ENCODE measurements at regions not wholly inside any gene's neighbourhood (a gene's known extent, or its start where the extent isn't known, plus 50 kb on each side); places are given as distances from the start of the nearest gene placed in this dataset.

- TF ChIP-seq, protein P1, sequence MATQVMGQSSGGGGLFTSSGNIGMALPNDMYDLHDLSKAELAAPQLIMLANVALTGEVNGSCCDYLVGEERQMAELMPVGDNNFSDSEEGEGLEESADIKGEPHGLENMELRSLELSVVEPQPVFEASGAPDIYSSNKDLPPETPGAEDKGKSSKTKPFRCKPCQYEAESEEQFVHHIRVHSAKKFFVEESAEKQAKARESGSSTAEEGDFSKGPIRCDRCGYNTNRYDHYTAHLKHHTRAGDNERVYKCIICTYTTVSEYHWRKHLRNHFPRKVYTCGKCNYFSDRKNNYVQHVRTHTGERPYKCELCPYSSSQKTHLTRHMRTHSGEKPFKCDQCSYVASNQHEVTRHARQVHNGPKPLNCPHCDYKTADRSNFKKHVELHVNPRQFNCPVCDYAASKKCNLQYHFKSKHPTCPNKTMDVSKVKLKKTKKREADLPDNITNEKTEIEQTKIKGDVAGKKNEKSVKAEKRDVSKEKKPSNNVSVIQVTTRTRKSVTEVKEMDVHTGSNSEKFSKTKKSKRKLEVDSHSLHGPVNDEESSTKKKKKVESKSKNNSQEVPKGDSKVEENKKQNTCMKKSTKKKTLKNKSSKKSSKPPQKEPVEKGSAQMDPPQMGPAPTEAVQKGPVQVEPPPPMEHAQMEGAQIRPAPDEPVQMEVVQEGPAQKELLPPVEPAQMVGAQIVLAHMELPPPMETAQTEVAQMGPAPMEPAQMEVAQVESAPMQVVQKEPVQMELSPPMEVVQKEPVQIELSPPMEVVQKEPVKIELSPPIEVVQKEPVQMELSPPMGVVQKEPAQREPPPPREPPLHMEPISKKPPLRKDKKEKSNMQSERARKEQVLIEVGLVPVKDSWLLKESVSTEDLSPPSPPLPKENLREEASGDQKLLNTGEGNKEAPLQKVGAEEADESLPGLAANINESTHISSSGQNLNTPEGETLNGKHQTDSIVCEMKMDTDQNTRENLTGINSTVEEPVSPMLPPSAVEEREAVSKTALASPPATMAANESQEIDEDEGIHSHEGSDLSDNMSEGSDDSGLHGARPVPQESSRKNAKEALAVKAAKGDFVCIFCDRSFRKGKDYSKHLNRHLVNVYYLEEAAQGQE (IDR thresholded peaks at IDR 0.05; ENCODE audit: borderline replicate concordance): no peak
- TF ChIP-seq, protein P1 (CRISPR knock-in tag; IDR thresholded peaks at IDR 0.05; ENCODE audit: low read depth): no peak
- TF ChIP-seq CTCF (IDR thresholded peaks at IDR 0.05 in 2 of 3, conservative IDR thresholded peaks at IDR 0.05 in 1 of 3; ENCODE audit: insufficient read depth in 2 of 3, low read depth in 1 of 3, low read length in 3 of 3) (no peak), TEAD1 (CRISPR knock-in tag; IDR thresholded peaks at IDR 0.05) (no peak), CEBPG (CRISPR knock-in tag; IDR thresholded peaks at IDR 0.05) (no peak), CEBPG (tag; conservative IDR thresholded peaks at IDR 0.05 in 1 of 2, IDR thresholded peaks at IDR 0.05 in 1 of 2) (no peak), RAD21 (CRISPR knock-in tag; conservative IDR thresholded peaks at IDR 0.05 in 1 of 2, IDR thresholded peaks at IDR 0.05 in 1 of 2) (no peak), HNRNPK (IDR thresholded peaks at IDR 0.05; ENCODE audit: low read depth, low read length, poor library complexity, severe bottlenecking) (no peak), TOE1 (IDR thresholded peaks at IDR 0.05; ENCODE audit: borderline replicate concordance) (no peak), TOE1 (CRISPR knock-in tag; IDR thresholded peaks at IDR 0.05; ENCODE audit: borderline replicate concordance, low read depth) (no peak), DPF2 (IDR thresholded peaks at IDR 0.05) (no peak), RCOR1 (IDR thresholded peaks at IDR 0.05; ENCODE audit: borderline replicate concordance in 1 of 2, low read depth in 2 of 2, low read length in 2 of 2) (no peak), MIER1 (IDR thresholded peaks at IDR 0.05; ENCODE audit: low read depth) (no peak), JUNB (CRISPR knock-in tag; conservative IDR thresholded peaks at IDR 0.05) (no peak)
- TF ChIP-seq, protein P2, sequence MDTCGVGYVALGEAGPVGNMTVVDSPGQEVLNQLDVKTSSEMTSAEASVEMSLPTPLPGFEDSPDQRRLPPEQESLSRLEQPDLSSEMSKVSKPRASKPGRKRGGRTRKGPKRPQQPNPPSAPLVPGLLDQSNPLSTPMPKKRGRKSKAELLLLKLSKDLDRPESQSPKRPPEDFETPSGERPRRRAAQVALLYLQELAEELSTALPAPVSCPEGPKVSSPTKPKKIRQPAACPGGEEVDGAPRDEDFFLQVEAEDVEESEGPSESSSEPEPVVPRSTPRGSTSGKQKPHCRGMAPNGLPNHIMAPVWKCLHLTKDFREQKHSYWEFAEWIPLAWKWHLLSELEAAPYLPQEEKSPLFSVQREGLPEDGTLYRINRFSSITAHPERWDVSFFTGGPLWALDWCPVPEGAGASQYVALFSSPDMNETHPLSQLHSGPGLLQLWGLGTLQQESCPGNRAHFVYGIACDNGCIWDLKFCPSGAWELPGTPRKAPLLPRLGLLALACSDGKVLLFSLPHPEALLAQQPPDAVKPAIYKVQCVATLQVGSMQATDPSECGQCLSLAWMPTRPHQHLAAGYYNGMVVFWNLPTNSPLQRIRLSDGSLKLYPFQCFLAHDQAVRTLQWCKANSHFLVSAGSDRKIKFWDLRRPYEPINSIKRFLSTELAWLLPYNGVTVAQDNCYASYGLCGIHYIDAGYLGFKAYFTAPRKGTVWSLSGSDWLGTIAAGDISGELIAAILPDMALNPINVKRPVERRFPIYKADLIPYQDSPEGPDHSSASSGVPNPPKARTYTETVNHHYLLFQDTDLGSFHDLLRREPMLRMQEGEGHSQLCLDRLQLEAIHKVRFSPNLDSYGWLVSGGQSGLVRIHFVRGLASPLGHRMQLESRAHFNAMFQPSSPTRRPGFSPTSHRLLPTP (IDR thresholded peaks at IDR 0.05; ENCODE audit: borderline replicate concordance, extremely low read depth, insufficient read length): no peak
- TF ChIP-seq, protein P3, sequence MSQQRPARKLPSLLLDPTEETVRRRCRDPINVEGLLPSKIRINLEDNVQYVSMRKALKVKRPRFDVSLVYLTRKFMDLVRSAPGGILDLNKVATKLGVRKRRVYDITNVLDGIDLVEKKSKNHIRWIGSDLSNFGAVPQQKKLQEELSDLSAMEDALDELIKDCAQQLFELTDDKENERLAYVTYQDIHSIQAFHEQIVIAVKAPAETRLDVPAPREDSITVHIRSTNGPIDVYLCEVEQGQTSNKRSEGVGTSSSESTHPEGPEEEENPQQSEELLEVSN (IDR thresholded peaks at IDR 0.05; ENCODE audit: borderline replicate concordance in 1 of 2, extremely low read depth in 1 of 2, insufficient read depth in 1 of 2, insufficient read length in 1 of 2, low read depth in 1 of 2, low read length in 1 of 2, poor library complexity in 1 of 2, severe bottlenecking in 1 of 2): no peak
- TF ChIP-seq, protein P4, sequence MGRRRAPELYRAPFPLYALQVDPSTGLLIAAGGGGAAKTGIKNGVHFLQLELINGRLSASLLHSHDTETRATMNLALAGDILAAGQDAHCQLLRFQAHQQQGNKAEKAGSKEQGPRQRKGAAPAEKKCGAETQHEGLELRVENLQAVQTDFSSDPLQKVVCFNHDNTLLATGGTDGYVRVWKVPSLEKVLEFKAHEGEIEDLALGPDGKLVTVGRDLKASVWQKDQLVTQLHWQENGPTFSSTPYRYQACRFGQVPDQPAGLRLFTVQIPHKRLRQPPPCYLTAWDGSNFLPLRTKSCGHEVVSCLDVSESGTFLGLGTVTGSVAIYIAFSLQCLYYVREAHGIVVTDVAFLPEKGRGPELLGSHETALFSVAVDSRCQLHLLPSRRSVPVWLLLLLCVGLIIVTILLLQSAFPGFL (CRISPR knock-in tag; IDR thresholded peaks at IDR 0.05): no peak
These were observed 236.5 kb upstream of the F9 start for GRCh38 chrX:139293991-139294390.
